ENCODE measurements at regions not wholly inside any gene's neighbourhood (a gene's known extent, or its start where the extent isn't known, plus 50 kb on each side); places are given as distances from the start of the nearest gene placed in this dataset.

- TF ChIP-seq NR2C2 (CRISPR knock-in tag; IDR thresholded peaks at IDR 0.05) (no peak), GTF2I (CRISPR knock-in tag; conservative IDR thresholded peaks at IDR 0.05) (no peak), USF1 (CRISPR knock-in tag; IDR thresholded peaks at IDR 0.05) (no peak)
Observed at GRCh38 chr7:81187753-81188152, 268.9 kb upstream of the SEMA3C start (continued).

- H3K27ac Mint-ChIP-seq: no peak overlapping the region
- peaks cover 8% of the 10 kb centered on the region for H3K36me3 Mint-ChIP-seq
- H3K4me1 Mint-ChIP-seq: no peaks in the 10 kb centered on the region
- ATAC-seq: no peak
- H3K4me3 Mint-ChIP-seq: no peak overlapping the region
- CTCF ChIA-PET: no interaction called here
- POLR2A ChIA-PET: no interaction called here
- DNase-seq (ENCODE audit: low spot score): no peak
- TF ChIP-seq SMAD3 (CRISPR knock-in tag; IDR thresholded peaks at IDR 0.05; ENCODE audit: borderline replicate concordance) (no peak), ZBTB21 (CRISPR knock-in tag; IDR thresholded peaks at IDR 0.05; ENCODE audit: borderline replicate concordance) (no peak), TP53 (CRISPR knock-in tag; IDR thresholded peaks at IDR 0.05) (no peak), ATF6 (CRISPR knock-in tag; IDR thresholded peaks at IDR 0.05) (no peak)
- peaks cover 16% of the 10 kb centered on the region for H3K9me3 Mint-ChIP-seq
- no peaks in the 10 kb centered on the region for H3K27me3 Mint-ChIP-seq (ENCODE audit: low read depth)
Observed at GRCh38 chr7:81186691-81187090, 267.8 kb upstream of the SEMA3C start.

- peaks cover 24% of the 10 kb centered on the region for H3K36me3 Mint-ChIP-seq
- H3K27me3 Mint-ChIP-seq (ENCODE audit: low read depth): no peaks in the 10 kb centered on the region; the same call in 1 of the 2 replicates
- POLR2A ChIA-PET: no interaction called here
- no peak overlapping the region for H3K27ac Mint-ChIP-seq
- H3K4me3 Mint-ChIP-seq: no peak overlapping the region
- CTCF ChIA-PET: no interaction called here
- peaks cover 3% of the 10 kb centered on the region; the same call in 1 of the 2 replicates for H3K4me1 Mint-ChIP-seq
- peaks cover 32% of the 10 kb centered on the region for H3K9me3 Mint-ChIP-seq
- ATAC-seq (no peak), DNase-seq (ENCODE audit: low spot score) (no peak)
- TF ChIP-seq ZBTB21 (CRISPR knock-in tag; IDR thresholded peaks at IDR 0.05; ENCODE audit: borderline replicate concordance) (no peak), NFYB (CRISPR knock-in tag; conservative IDR thresholded peaks at IDR 0.05; ENCODE audit: low read depth) (no peak), NR2C2 (CRISPR knock-in tag; IDR thresholded peaks at IDR 0.05) (no peak), FOXP4 (CRISPR knock-in tag; IDR thresholded peaks at IDR 0.05) (no peak), NR3C1 (CRISPR knock-in tag; conservative IDR thresholded peaks at IDR 0.05; ENCODE audit: low read depth) (no peak), EMX1 (CRISPR knock-in tag; IDR thresholded peaks at IDR 0.05) (no peak), ZNF425 (CRISPR knock-in tag; conservative IDR thresholded peaks at IDR 0.05) (no peak), NFE2L1 (CRISPR knock-in tag; IDR thresholded peaks at IDR 0.05) (no peak), ZNF138 (CRISPR knock-in tag; conservative IDR thresholded peaks at IDR 0.05) (no peak), GRHL2 (CRISPR knock-in tag; IDR thresholded peaks at IDR 0.05; ENCODE audit: insufficient replicate concordance, severe bottlenecking) (no peak), MYBL2 (CRISPR knock-in tag; IDR thresholded peaks at IDR 0.05) (no peak), SOX15 (CRISPR knock-in tag; IDR thresholded peaks at IDR 0.05) (no peak), SMAD3 (CRISPR knock-in tag; IDR thresholded peaks at IDR 0.05; ENCODE audit: borderline replicate concordance) (no peak), ZNF423 (CRISPR knock-in tag; IDR thresholded peaks at IDR 0.05) (no peak), ZNF396 (CRISPR knock-in tag; IDR thresholded peaks at IDR 0.05; ENCODE audit: borderline replicate concordance) (no peak), ERG (CRISPR knock-in tag; IDR thresholded peaks at IDR 0.05) (no peak)
Observed at GRCh38 chr7:81185072-81185471, 266.2 kb upstream of the SEMA3C start.
